DND-41 (cell line): ENCODE measurements at regions not wholly inside any gene's neighbourhood (a gene's known extent, or its start where the extent isn't known, plus 50 kb on each side); places are given as distances from the start of the nearest gene placed in this dataset.

ENCODE experiments used
- ATAC-seq: fragments of 200-7000 bp; cut with Tn5 transposase; 3 replicates; pipeline ENCODE4 v1.9.1; 2021; ENCODE audit warnings: low read depth; ENCODE audit not compliant: insufficient read depth
- DNase-seq: peaks from one replicate; pipeline ENCODE4 v3.0.0-alpha.2; 2020
- H2AFZ ChIP-seq: 2 replicates; pipeline ENCODE4 v1.6.0; 2012; ENCODE audit warnings: low read depth, low read length
- H3K27ac ChIP-seq: 2 replicates; pipeline ENCODE4 v1.5.1; 2012; ENCODE audit warnings: low read length, inconsistent platforms
- H3K27me3 ChIP-seq: fragments of 200-600 bp; sonication (generic); 2 replicates; pipeline ENCODE4 v1.6.0; 2012; ENCODE audit warnings: low read length, mild to moderate bottlenecking, inconsistent platforms; ENCODE audit not compliant: insufficient read depth, poor library complexity
- H3K36me3 ChIP-seq: 2 replicates; pipeline ENCODE4 v1.5.1; 2012; ENCODE audit warnings: low read length, inconsistent platforms; ENCODE audit not compliant: insufficient read depth
- H3K4me1 ChIP-seq: 2 replicates; pipeline ENCODE4 v1.5.1; 2012; ENCODE audit warnings: mild to moderate bottlenecking, low read length; ENCODE audit not compliant: insufficient read depth
- H3K4me2 ChIP-seq: 2 replicates; pipeline ENCODE4 v1.6.0; 2012; ENCODE audit warnings: mild to moderate bottlenecking, moderate library complexity, low read length, inconsistent platforms; ENCODE audit not compliant: insufficient read depth
- H3K4me3 ChIP-seq, 2 experiments: fragments of 200-600 bp in 1 of 2; shearing (Covaris generic) in 1 of 2; 2 replicates each; pipeline ENCODE4 v1.5.1; 2012 to 2016; ENCODE audit warnings: inconsistent platforms in 2 of 2, low read length in 2 of 2, mild to moderate bottlenecking in 2 of 2, low read depth in 1 of 2, moderate library complexity in 1 of 2
- H3K79me2 ChIP-seq: 2 replicates; pipeline ENCODE4 v1.6.0; 2012; ENCODE audit warnings: low read length, inconsistent platforms; ENCODE audit not compliant: insufficient read depth
- H3K9ac ChIP-seq: 2 replicates; pipeline ENCODE4 v1.6.0; 2012; ENCODE audit warnings: low read depth, mild to moderate bottlenecking, inconsistent platforms, low read length, moderate library complexity
- H3K9me3 ChIP-seq: 2 replicates; pipeline ENCODE4 v1.5.1; 2012; ENCODE audit warnings: low read length, moderate library complexity, mild to moderate bottlenecking, inconsistent platforms; ENCODE audit not compliant: insufficient read depth, severe bottlenecking
- H4K20me1 ChIP-seq: 2 replicates; pipeline ENCODE4 v1.6.0; 2012; ENCODE audit warnings: low read length; ENCODE audit not compliant: insufficient read depth
- EZH2 ChIP-seq: IDR thresholded peaks from 3 replicates; pipeline ENCODE4 v1.6.1; 2012; ENCODE audit warnings: borderline replicate concordance, low read depth, mild to moderate bottlenecking, moderate library complexity, low read length, inconsistent platforms; ENCODE audit not compliant: severe bottlenecking
- TF ChIP-seq, protein P1 (sequence below): IDR thresholded peaks from 2 replicates; pipeline ENCODE4 v1.5.1; 2012; ENCODE audit warnings: borderline replicate concordance, low read length, moderate library complexity, mild to moderate bottlenecking; ENCODE audit not compliant: poor library complexity, severe bottlenecking; ENCODE audit errors: extremely low read depth

DNA sequence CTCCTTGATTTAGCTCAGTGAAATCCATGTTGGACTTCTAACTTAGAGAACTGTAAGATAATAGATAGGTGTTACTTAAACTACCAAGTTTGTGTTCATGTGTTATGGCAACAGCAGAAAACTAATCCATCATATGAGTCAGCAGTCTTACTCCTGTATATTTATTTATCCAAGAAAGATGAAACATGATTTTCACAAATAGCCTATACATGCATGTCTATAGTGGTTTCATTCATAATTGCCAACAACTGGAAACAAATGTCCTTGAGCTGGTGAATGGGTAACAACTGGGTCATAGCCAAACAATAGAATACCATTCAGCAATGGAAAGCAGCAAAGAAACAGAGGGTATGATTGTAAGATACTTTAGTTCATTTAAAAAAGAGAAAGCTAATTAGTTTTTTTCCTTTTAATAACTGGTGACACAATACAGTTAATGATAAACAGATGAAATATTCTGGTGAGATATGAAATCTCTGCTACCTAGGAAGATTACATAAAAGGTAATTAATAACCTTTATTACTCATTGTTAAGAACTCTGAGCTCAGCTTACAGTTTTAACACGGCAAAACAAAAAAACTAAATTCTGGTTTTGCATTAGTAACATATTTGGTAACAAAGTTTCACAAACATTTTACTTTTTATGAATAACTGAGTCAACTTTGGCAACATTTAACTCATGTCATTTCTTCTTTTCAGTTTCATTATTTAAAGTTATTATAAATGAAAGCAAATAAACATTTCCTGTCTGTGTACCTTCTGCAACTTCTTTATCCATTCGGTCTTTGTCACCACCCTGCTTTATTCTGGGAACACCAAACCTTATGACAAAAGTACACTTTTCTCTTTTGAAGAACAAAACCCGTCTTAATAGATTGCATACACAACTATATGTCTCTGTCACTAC lies 181.3 kb downstream of the LIG4 start:
- Histone ChIP-seq H3K9ac (no peak overlapping the region), H3K4me3 (no peak overlapping the region), H2AFZ (no peak overlapping the region), H3K4me2 (no peak overlapping the region), H3K27ac (no peak overlapping the region), H3K36me3 (no peaks in the 10 kb centered on the region), H3K9me3 (no peaks in the 10 kb centered on the region), H3K4me1 (no peaks in the 10 kb centered on the region), H3K79me2 (no peaks in the 10 kb centered on the region), H3K27me3 (no peaks in the 10 kb centered on the region), H4K20me1 (no peaks in the 10 kb centered on the region)
- TF ChIP-seq, protein P1, sequence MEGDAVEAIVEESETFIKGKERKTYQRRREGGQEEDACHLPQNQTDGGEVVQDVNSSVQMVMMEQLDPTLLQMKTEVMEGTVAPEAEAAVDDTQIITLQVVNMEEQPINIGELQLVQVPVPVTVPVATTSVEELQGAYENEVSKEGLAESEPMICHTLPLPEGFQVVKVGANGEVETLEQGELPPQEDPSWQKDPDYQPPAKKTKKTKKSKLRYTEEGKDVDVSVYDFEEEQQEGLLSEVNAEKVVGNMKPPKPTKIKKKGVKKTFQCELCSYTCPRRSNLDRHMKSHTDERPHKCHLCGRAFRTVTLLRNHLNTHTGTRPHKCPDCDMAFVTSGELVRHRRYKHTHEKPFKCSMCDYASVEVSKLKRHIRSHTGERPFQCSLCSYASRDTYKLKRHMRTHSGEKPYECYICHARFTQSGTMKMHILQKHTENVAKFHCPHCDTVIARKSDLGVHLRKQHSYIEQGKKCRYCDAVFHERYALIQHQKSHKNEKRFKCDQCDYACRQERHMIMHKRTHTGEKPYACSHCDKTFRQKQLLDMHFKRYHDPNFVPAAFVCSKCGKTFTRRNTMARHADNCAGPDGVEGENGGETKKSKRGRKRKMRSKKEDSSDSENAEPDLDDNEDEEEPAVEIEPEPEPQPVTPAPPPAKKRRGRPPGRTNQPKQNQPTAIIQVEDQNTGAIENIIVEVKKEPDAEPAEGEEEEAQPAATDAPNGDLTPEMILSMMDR = no peak
- TF ChIP-seq EZH2 = no peak
- no peak for ATAC-seq
- DNase-seq = no peak

DNA sequence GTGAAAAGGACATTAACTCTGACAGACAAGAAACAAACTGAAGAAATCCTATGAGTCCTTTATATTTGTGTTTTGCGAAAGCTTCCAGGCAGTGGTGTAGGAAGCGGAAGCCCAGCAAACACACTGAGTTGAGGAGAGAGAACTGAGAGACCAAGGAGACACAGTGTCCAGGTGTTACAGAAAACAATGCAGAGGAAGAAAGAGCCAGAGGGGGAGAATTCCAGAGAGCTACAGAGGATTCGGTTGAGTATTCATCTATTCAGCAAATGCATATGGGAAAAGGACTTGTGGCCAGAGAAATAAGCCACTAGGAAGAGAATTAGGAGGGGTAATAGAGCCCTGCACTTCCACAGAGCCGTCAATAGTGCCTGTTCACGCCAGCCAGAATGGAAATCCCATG lies 183.5 kb downstream of the LIG4 start:
- ATAC-seq = no peak
- Histone ChIP-seq H3K9me3 (no peaks in the 10 kb centered on the region), H3K4me3 (no peak overlapping the region), H3K9ac (no peak overlapping the region), H3K36me3 (no peaks in the 10 kb centered on the region), H3K27ac (no peak overlapping the region), H3K27me3 (no peaks in the 10 kb centered on the region), H4K20me1 (no peaks in the 10 kb centered on the region), H2AFZ (no peak overlapping the region), H3K4me2 (no peak overlapping the region), H3K79me2 (no peaks in the 10 kb centered on the region), H3K4me1 (no peaks in the 10 kb centered on the region)
- TF ChIP-seq, protein P1 = no peak
- TF ChIP-seq EZH2 = no peak
- DNase-seq = no peak

DNA sequence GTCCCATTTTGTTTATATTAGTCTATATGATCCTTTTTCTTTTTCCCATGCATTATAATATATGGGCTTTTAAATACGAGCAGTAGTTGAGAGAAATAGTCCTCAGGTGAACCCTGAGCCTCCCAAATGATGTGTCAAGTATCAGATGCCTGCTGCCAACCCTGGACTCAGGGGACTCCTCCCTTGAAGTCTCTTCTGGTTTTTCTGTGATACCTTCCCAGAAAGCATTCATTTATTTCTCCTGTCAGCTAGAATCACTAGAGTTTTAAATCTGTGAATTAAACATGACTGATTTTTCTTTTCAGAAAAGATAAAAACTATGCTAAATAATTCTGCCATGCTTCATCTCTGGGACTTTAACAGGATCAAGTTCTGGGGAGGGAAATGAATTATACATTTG lies 184.6 kb downstream of the LIG4 start:
- no peaks in the 10 kb centered on the region for H3K79me2 ChIP-seq
- no peak overlapping the region for H3K4me3 ChIP-seq
- H3K4me1 ChIP-seq = no peaks in the 10 kb centered on the region
- H4K20me1 ChIP-seq = no peaks in the 10 kb centered on the region
- ATAC-seq = no peak
- TF ChIP-seq, protein P1 = no peak
- TF ChIP-seq EZH2 = no peak
- no peak for DNase-seq
- H3K36me3 ChIP-seq = no peaks in the 10 kb centered on the region
- H3K9ac ChIP-seq = no peak overlapping the region
- no peaks in the 10 kb centered on the region for H3K27me3 ChIP-seq
- no peak overlapping the region for H3K27ac ChIP-seq
- H2AFZ ChIP-seq = no peak overlapping the region
- no peaks in the 10 kb centered on the region for H3K9me3 ChIP-seq
- no peak overlapping the region for H3K4me2 ChIP-seq
